KOPT-K1 (cell line): ENCODE measurements at regions not wholly inside any gene's neighbourhood (a gene's known extent, or its start where the extent isn't known, plus 50 kb on each side); places are given as distances from the start of the nearest gene placed in this dataset.

Source experiments
- H3K27ac ChIP-seq: fragments of 200-600 bp; sonication (generic); 2 replicates; pipeline ENCODE4 v1.5.1; 2016; ENCODE audit warnings: antibody characterized with exemption, mild to moderate bottlenecking, low read depth, low read length; ENCODE audit not compliant: poor library complexity, severe bottlenecking
- H3K36me3 ChIP-seq: fragments of 200-600 bp; sonication (generic); 2 replicates; pipeline ENCODE4 v1.5.1; 2017; ENCODE audit warnings: antibody characterized with exemption, mild to moderate bottlenecking, low read length, moderate library complexity; ENCODE audit not compliant: insufficient read depth
- H3K9me3 ChIP-seq: fragments of 200-600 bp; sonication (generic); 2 replicates; pipeline ENCODE4 v1.5.1; 2017; ENCODE audit warnings: antibody characterized with exemption, low read length, mild to moderate bottlenecking; ENCODE audit not compliant: insufficient read depth, poor library complexity, severe bottlenecking

GRCh38 chr5:124439609-124440008 is 306.8 kb downstream of the ZNF608 start:
- Histone ChIP-seq H3K9me3 (no peaks in the 10 kb centered on the region), H3K36me3 (no peaks in the 10 kb centered on the region), H3K27ac (no peak overlapping the region)

DNA sequence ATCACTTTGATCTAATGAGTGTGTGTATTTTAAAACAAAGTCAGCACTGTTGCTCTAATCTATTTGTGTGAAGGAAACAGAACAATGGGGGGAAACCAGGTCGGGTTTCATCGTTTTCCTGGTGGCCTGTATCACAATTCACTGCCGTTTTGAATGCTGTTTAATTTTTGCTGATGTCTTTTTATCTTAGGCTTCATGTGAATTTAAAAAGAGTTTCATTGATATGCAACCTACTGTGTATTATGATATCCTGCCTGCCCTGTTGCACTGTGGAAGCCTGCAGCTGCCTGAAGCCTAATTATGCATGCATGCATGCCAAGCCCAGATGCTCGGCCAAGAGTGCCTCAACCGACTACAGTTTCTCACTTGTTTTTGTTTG is 307.5 kb downstream of the ZNF608 start:
- Histone ChIP-seq H3K27ac (no peak overlapping the region), H3K36me3 (no peaks in the 10 kb centered on the region), H3K9me3 (no peaks in the 10 kb centered on the region)

DNA sequence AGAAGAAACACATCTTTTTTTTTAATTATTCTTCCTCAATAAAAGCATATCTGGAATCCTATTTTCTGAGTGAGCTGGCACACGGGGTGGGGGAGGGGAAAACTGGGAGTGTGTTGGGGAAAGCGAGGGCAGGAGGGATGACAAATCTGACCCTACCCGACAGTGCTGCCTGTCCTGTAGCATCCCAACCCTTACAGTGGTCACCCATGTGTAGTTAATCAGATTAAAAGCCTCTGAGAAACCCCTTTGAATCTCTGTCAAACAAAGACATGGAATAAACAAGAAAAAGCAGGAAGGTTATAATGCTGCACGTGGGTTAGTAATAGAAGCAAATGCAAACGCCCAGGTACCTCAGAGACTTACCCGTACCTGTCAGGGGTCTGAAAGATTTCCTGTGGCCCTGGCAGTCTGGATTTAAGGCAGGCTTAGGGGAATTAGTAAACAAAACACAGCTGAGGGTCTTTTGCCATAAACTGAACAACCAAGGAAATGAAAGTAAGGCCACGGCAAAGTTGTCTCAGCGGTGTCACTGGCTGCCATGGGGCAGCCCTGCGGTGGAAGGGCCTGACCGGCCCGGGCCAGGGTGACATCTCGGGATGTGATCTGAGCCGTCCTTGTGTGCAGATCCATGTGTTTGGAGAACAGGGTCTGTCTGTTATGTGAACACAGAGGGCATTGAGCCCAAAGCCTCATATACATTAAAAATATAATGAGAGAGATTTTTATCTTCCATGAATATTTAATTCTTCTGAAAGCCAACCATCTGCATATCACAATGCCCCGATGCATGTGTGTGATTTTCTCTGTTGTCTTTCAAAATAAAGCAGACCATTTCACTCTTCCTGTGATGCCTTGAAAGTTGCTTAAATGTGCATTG is 308.2 kb downstream of the ZNF608 start:
- no peaks in the 10 kb centered on the region for H3K9me3 ChIP-seq
- H3K36me3 ChIP-seq: no peaks in the 10 kb centered on the region
- no peak overlapping the region for H3K27ac ChIP-seq

- Histone ChIP-seq H3K27ac (no peak overlapping the region), H3K9me3 (no peaks in the 10 kb centered on the region), H3K36me3 (no peaks in the 10 kb centered on the region)
Measured at GRCh38 chr5:124436294-124436693, 310.1 kb downstream of the ZNF608 start.

DNA sequence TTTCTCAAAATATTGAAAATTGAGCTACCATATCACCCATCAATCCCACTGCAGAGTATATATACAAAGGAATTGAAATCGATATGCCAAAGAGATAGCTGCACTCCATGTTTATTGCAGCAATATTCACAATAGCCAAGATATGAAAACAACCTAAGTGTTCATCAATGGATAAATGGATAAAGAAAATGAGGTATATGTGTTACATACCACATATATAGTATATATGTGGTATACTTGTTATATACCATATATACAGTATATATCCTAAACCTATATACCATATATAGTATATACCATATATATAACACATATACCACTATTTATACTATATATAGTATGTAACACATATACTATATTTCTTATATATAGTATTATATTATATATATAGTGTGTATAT is 313.3 kb downstream of the ZNF608 start:
- H3K9me3 ChIP-seq: no peaks in the 10 kb centered on the region
- H3K27ac ChIP-seq: no peak overlapping the region
- no peaks in the 10 kb centered on the region for H3K36me3 ChIP-seq

- no peak overlapping the region for H3K27ac ChIP-seq
- no peaks in the 10 kb centered on the region for H3K36me3 ChIP-seq
- H3K9me3 ChIP-seq: no peaks in the 10 kb centered on the region
Measured at GRCh38 chr5:124421584-124421983, 324.9 kb downstream of the ZNF608 start.

- no peaks in the 10 kb centered on the region for H3K9me3 ChIP-seq
- H3K27ac ChIP-seq: no peak overlapping the region
Measured at GRCh38 chr5:124420952-124421351, 325.5 kb downstream of the ZNF608 start.

GRCh38 chr5:124419531-124419930 is 326.9 kb downstream of the ZNF608 start:
- H3K9me3 ChIP-seq: no peaks in the 10 kb centered on the region
- no peaks in the 10 kb centered on the region for H3K36me3 ChIP-seq
- H3K27ac ChIP-seq: no peak overlapping the region

More at GRCh38 chr5:124420952-124421351, 325.5 kb downstream of the ZNF608 start:
- H3K36me3 ChIP-seq: no peaks in the 10 kb centered on the region

DNA sequence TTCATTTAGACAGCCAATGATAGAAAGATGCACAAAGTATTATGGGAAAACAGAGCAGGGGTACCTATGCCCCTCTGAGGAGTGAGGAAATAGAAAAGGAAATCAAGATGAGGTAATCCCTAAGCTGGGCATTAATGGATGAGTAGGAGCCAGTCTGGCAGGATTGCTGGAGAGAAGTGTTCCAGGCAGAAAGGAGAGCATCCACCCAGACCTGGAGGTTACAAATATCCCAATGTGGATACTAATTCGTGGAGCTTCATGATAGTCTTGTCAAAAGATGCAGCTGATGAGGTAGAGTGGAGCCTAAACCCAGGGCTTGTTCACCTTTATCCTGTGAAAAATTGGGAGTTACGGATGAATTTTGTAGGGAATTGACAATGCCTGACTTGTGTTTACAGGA is 328.0 kb downstream of the ZNF608 start:
- H3K36me3 ChIP-seq: no peaks in the 10 kb centered on the region
- H3K27ac ChIP-seq: no peak overlapping the region
- no peaks in the 10 kb centered on the region for H3K9me3 ChIP-seq

GRCh38 chr5:124417196-124417595 is 329.2 kb downstream of the ZNF608 start:
- no peak overlapping the region for H3K27ac ChIP-seq
- H3K36me3 ChIP-seq: no peaks in the 10 kb centered on the region
- no peaks in the 10 kb centered on the region for H3K9me3 ChIP-seq

GRCh38 chr5:124416627-124417026 is 329.8 kb downstream of the ZNF608 start:
- no peak overlapping the region for H3K27ac ChIP-seq
- no peaks in the 10 kb centered on the region for H3K9me3 ChIP-seq
- no peaks in the 10 kb centered on the region for H3K36me3 ChIP-seq

GRCh38 chr5:124414973-124415372 is 331.5 kb downstream of the ZNF608 start:
- no peaks in the 10 kb centered on the region for H3K36me3 ChIP-seq
- no peaks in the 10 kb centered on the region for H3K9me3 ChIP-seq
- no peak overlapping the region for H3K27ac ChIP-seq

DNA sequence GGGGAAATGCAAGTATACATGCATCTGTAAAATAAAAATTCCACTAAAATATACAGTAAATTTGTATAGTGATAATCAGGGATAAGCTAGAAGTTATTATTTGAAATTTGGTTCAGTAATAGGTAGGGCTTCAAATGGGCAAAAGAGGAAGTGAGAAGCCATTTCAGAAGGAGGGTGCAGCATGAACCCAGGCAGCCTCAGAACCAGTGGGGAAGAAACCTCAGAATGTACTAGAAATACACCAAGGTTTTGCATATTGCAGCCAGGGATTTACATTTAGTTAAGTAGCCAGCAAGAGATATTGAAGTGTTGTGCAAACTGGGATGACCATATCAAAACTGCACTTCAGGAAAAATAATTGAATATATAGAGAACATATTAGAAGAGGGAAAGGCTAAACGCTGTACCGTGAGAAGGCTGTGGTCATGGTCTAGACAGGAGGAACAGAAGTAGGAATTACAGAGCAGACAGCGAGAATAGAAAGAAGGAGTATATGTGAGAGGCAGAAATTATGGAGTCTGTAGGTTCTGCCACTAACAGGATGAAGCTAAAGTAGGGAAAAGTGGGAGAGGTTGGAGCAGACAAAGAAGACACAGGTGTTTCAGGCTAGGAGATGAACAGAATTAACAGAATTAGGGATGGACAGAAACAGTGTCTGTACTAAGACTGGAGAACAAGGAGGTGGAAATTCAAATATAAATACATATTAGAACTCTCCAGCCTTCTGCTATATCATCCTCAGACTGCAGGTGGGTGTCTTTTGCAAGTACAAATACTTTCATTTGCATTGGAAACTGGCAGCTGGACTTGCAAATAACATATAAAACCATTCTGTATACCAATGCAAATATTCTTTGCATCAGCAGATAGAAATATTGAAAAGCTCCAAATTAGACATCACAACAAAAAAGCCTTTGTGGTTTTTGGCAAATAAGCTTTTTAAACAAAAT is 335.6 kb downstream of the ZNF608 start:
- Histone ChIP-seq H3K36me3 (no peaks in the 10 kb centered on the region), H3K27ac (no peak overlapping the region), H3K9me3 (no peaks in the 10 kb centered on the region)

DNA sequence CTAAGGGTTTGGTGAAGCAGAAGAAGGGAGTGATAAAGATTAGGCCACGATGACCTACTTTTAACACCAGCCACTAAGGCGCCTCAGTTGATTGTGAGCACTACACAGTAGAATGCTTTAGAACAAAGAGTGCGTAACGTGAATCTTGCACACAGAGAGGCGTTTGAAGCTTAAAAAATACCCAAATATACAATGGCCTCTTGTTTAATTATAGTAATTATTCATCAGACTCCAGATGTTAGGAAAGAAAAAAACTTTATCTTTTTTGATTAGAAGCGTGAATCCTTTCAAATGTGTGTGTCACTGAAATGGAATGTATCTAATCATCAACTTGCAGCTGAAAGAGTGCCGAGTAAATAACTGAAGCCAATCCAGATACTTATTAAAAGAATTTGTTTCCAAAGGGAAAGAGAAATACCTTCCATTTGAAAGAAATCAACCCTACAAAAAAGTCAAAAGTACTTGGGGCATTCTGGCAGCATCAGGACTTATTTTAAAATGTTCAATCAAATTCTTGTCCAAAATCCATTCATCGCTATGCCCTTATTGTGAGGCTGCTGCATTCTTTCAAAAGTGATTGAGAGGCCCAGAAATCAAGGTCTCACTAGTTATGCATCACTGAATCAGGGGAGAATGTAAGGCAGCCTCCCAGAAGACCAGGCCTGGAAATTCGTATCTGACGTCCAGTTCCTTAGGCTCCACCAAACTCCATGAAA is 337.5 kb downstream of the ZNF608 start:
- no peaks in the 10 kb centered on the region for H3K36me3 ChIP-seq
- H3K9me3 ChIP-seq: no peaks in the 10 kb centered on the region

GRCh38 chr5:124404796-124405195 is 341.6 kb downstream of the ZNF608 start:
- Histone ChIP-seq H3K36me3 (no peaks in the 10 kb centered on the region), H3K27ac (no peak overlapping the region), H3K9me3 (no peaks in the 10 kb centered on the region)

More for the DNA sequence above, 337.5 kb downstream of the ZNF608 start:
- H3K27ac ChIP-seq: no peak overlapping the region
